GM23338 (cell line): ENCODE measurements at regions not wholly inside any gene's neighbourhood (a gene's known extent, or its start where the extent isn't known, plus 50 kb on each side); places are given as distances from the start of the nearest gene placed in this dataset.

Experiments
- ATAC-seq: fragments of 200-7000 bp; cut with Tn5 transposase; 3 replicates; pipeline ENCODE4 v1.9.1; 2020
- DNase-seq: peaks from one replicate; pipeline ENCODE4 v3.0.0-alpha.2; 2015; ENCODE audit warnings: low spot score
- H2AFZ ChIP-seq: fragments of 200-600 bp; sonication (generic); 2 replicates; pipeline ENCODE4 v1.8.0; 2016; ENCODE audit warnings: antibody characterized with exemption, mild to moderate bottlenecking, moderate library complexity
- H3F3A ChIP-seq: fragments of 200-600 bp; sonication (generic); replicated peaks from 2 replicates; pipeline ENCODE4 v1.8.0; 2017; ENCODE audit warnings: antibody characterized with exemption, mixed run types, low read depth
- H3K27ac ChIP-seq: fragments of 200-600 bp; sonication (generic); 2 replicates; pipeline ENCODE4 v1.6.1; 2016; ENCODE audit warnings: low read depth
- H3K27me3 ChIP-seq: fragments of 200-600 bp; sonication (generic); 2 replicates; pipeline ENCODE4 v1.8.0; 2016; ENCODE audit warnings: mild to moderate bottlenecking, mixed run types, moderate library complexity; ENCODE audit not compliant: insufficient read depth
- H3K36me3 ChIP-seq: fragments of 200-600 bp; sonication (generic); 2 replicates; pipeline ENCODE4 v1.8.0; 2016; ENCODE audit warnings: mild to moderate bottlenecking; ENCODE audit not compliant: insufficient read depth
- H3K4me1 ChIP-seq: fragments of 200-600 bp; sonication (generic); 2 replicates; pipeline ENCODE4 v1.8.0; 2016; ENCODE audit warnings: mild to moderate bottlenecking, moderate library complexity; ENCODE audit not compliant: insufficient read depth
- H3K4me2 ChIP-seq: fragments of 200-600 bp; sonication (generic); 2 replicates; pipeline ENCODE4 v1.7.1; 2017; ENCODE audit warnings: mixed run types
- H3K4me3 ChIP-seq: fragments of 200-600 bp; sonication (generic); 2 replicates; pipeline ENCODE4 v1.6.1; 2016; ENCODE audit warnings: mixed run types
- H3K79me2 ChIP-seq: fragments of 200-600 bp; sonication (generic); replicated peaks from 2 replicates; pipeline ENCODE4 v1.8.0; 2017; ENCODE audit warnings: mild to moderate bottlenecking; ENCODE audit not compliant: insufficient read depth
- H3K9me2 ChIP-seq: fragments of 200-600 bp; sonication (generic); 2 replicates; pipeline ENCODE4 v1.8.0; 2017; ENCODE audit not compliant: insufficient read depth
- H4K20me1 ChIP-seq: fragments of 200-600 bp; sonication (generic); replicated peaks from 2 replicates; pipeline ENCODE4 v1.8.0; 2017; ENCODE audit warnings: mild to moderate bottlenecking; ENCODE audit not compliant: insufficient read depth
- H3K27ac Mint-ChIP-seq: 2 replicates; pipeline ENCODE4 v1.8.0; 2020; ENCODE audit warnings: inconsistent platforms, mild to moderate bottlenecking, moderate library complexity, mixed read lengths
- H3K27me3 Mint-ChIP-seq: 3 replicates; pipeline ENCODE4 v1.8.0; 2022; ENCODE audit warnings: low read depth, mild to moderate bottlenecking, moderate library complexity, mixed read lengths, inconsistent platforms; ENCODE audit not compliant: insufficient read depth, poor library complexity
- H3K36me3 Mint-ChIP-seq: 3 replicates; pipeline ENCODE4 v1.8.0; 2021; ENCODE audit warnings: low read depth, mild to moderate bottlenecking, inconsistent platforms, moderate library complexity, mixed read lengths
- H3K4me1 Mint-ChIP-seq: 3 replicates; pipeline ENCODE4 v1.8.0; 2020; ENCODE audit warnings: mild to moderate bottlenecking, inconsistent platforms, mixed read lengths
- H3K4me3 Mint-ChIP-seq: 3 replicates; pipeline ENCODE4 v1.8.0; 2021; ENCODE audit warnings: moderate library complexity, mild to moderate bottlenecking, inconsistent platforms, mixed read lengths
- H3K9me3 Mint-ChIP-seq: 3 replicates; pipeline ENCODE4 v1.8.0; 2020; ENCODE audit warnings: moderate library complexity, mild to moderate bottlenecking, inconsistent platforms, mixed read lengths
- CREB1 ChIP-seq: fragments of 250-450 bp; sonication (Bioruptor Pico); IDR thresholded peaks from 2 replicates; pipeline ENCODE4 v1.5.0; 2020; ENCODE audit warnings: low read depth, mild to moderate bottlenecking, moderate library complexity
- EZH2 ChIP-seq: fragments of 200-600 bp; sonication (generic); IDR thresholded peaks from one replicate; pipeline ENCODE4 v1.8.0; 2017; ENCODE audit warnings: antibody characterized with exemption, mild to moderate bottlenecking, low read depth; ENCODE audit not compliant: unreplicated experiment
- EZH2phosphoT487 ChIP-seq: fragments of 200-600 bp; sonication (generic); IDR thresholded peaks from one replicate; pipeline ENCODE4 v1.8.1; 2018; ENCODE audit warnings: antibody characterized with exemption; ENCODE audit not compliant: unreplicated experiment
- JUNB ChIP-seq: IDR thresholded peaks from one replicate; pipeline ENCODE4 v1.6.1; 2016; ENCODE audit warnings: antibody characterized with exemption; ENCODE audit not compliant: unreplicated experiment
- NANOG ChIP-seq: IDR thresholded peaks from 2 replicates; pipeline ENCODE4 v1.6.1; 2016; ENCODE audit warnings: antibody characterized with exemption, borderline replicate concordance
- POLR2AphosphoS5 ChIP-seq: IDR thresholded peaks from 2 replicates; pipeline ENCODE4 v1.6.1; 2016; ENCODE audit warnings: antibody characterized with exemption, low read depth
- STAT1 ChIP-seq: IDR thresholded peaks from one replicate; pipeline ENCODE4 v1.6.1; 2016; ENCODE audit warnings: antibody characterized with exemption; ENCODE audit not compliant: unreplicated experiment
- ZNF114 ChIP-seq: fragments of 250-450 bp; sonication (Bioruptor Pico); IDR thresholded peaks from 2 replicates; pipeline ENCODE4 v1.5.0; 2020; ENCODE audit warnings: mild to moderate bottlenecking, moderate library complexity
- ZNF331 ChIP-seq: fragments of 250-450 bp; sonication (Bioruptor Pico); IDR thresholded peaks from 2 replicates; pipeline ENCODE4 v1.5.0; 2020; ENCODE audit warnings: low read depth, mild to moderate bottlenecking, moderate library complexity
- ZNF462 ChIP-seq: fragments of 250-450 bp; sonication (Bioruptor Pico); IDR thresholded peaks from 2 replicates; pipeline ENCODE4 v1.5.0; 2020; ENCODE audit warnings: mild to moderate bottlenecking, moderate library complexity
- TF ChIP-seq, protein P1 (sequence below): IDR thresholded peaks from 2 replicates; pipeline ENCODE4 v1.6.1; 2016; ENCODE audit warnings: antibody characterized with exemption
- TF ChIP-seq, protein P2 (sequence below): IDR thresholded peaks from one replicate; pipeline ENCODE4 v1.6.1; 2018; ENCODE audit warnings: antibody characterized with exemption; ENCODE audit not compliant: unreplicated experiment

- no peaks in the 10 kb centered on the region for H3K36me3 ChIP-seq
- H3K4me2 ChIP-seq = no peak overlapping the region
- no peak overlapping the region for H2AFZ ChIP-seq
- no peaks in the 10 kb centered on the region for H3F3A ChIP-seq
- H4K20me1 ChIP-seq = no peaks in the 10 kb centered on the region
- Mint-ChIP-seq H3K27me3 (peaks cover 2% of the 10 kb centered on the region), H3K27ac (no peak overlapping the region), H3K4me1 (no peaks in the 10 kb centered on the region), H3K36me3 (peaks cover 5% of the 10 kb centered on the region), H3K9me3 (peaks cover 15% of the 10 kb centered on the region), H3K4me3 (no peak overlapping the region)
- TF ChIP-seq, protein P1, sequence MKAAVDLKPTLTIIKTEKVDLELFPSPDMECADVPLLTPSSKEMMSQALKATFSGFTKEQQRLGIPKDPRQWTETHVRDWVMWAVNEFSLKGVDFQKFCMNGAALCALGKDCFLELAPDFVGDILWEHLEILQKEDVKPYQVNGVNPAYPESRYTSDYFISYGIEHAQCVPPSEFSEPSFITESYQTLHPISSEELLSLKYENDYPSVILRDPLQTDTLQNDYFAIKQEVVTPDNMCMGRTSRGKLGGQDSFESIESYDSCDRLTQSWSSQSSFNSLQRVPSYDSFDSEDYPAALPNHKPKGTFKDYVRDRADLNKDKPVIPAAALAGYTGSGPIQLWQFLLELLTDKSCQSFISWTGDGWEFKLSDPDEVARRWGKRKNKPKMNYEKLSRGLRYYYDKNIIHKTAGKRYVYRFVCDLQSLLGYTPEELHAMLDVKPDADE = no peak
- TF ChIP-seq POLR2AphosphoS5 (no peak), ZNF114 (CRISPR knock-in tag) (no peak), ZNF462 (CRISPR knock-in tag) (no peak), EZH2phosphoT487 (no peak), STAT1 (no peak), ZNF331 (CRISPR knock-in tag) (no peak), CREB1 (CRISPR knock-in tag) (no peak), NANOG (no peak), JUNB (no peak), EZH2 (no peak)
- TF ChIP-seq, protein P2, sequence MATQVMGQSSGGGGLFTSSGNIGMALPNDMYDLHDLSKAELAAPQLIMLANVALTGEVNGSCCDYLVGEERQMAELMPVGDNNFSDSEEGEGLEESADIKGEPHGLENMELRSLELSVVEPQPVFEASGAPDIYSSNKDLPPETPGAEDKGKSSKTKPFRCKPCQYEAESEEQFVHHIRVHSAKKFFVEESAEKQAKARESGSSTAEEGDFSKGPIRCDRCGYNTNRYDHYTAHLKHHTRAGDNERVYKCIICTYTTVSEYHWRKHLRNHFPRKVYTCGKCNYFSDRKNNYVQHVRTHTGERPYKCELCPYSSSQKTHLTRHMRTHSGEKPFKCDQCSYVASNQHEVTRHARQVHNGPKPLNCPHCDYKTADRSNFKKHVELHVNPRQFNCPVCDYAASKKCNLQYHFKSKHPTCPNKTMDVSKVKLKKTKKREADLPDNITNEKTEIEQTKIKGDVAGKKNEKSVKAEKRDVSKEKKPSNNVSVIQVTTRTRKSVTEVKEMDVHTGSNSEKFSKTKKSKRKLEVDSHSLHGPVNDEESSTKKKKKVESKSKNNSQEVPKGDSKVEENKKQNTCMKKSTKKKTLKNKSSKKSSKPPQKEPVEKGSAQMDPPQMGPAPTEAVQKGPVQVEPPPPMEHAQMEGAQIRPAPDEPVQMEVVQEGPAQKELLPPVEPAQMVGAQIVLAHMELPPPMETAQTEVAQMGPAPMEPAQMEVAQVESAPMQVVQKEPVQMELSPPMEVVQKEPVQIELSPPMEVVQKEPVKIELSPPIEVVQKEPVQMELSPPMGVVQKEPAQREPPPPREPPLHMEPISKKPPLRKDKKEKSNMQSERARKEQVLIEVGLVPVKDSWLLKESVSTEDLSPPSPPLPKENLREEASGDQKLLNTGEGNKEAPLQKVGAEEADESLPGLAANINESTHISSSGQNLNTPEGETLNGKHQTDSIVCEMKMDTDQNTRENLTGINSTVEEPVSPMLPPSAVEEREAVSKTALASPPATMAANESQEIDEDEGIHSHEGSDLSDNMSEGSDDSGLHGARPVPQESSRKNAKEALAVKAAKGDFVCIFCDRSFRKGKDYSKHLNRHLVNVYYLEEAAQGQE = no peak
- no peaks in the 10 kb centered on the region for H3K27me3 ChIP-seq
- no peaks in the 10 kb centered on the region for H3K9me2 ChIP-seq
- H3K79me2 ChIP-seq = no peaks in the 10 kb centered on the region
- no peak overlapping the region for H3K27ac ChIP-seq
- DNase-seq = no peak
- H3K4me1 ChIP-seq = no peaks in the 10 kb centered on the region
- no peak for ATAC-seq
- no peak overlapping the region for H3K4me3 ChIP-seq
Observed at GRCh38 chr20:60649541-60649940, 602.5 kb upstream of the CDH4 start.
